ENCODE measurements at regions not wholly inside any gene's neighbourhood (a gene's known extent, or its start where the extent isn't known, plus 50 kb on each side); places are given as distances from the start of the nearest gene placed in this dataset.

- Mint-ChIP-seq H3K36me3 (ENCODE audit: insufficient read depth in 2 of 2) (no peaks in the 10 kb centered on the region), H3K9me3 (peaks cover 0 to 9% of the 10 kb centered on the region in 2 donors), H3K27ac (no peak overlapping the region), H3K4me1 (ENCODE audit: low read depth) (no peaks in the 10 kb centered on the region), H3K27me3 (ENCODE audit: low read depth) (no peaks in the 10 kb centered on the region), H3K4me3 (no peak overlapping the region)
- ATAC-seq (replicated peaks in 1 of 2), result no peak
- DNase-seq, result no peak
Observed at GRCh38 chr18:2102022-2102421, 469.3 kb downstream of the METTL4 start.

- H3K9me3 Mint-ChIP-seq, result peaks cover 0 to 9% of the 10 kb centered on the region in 2 donors
- ATAC-seq (replicated peaks in 1 of 2) (no peak), DNase-seq (no peak)
- H3K4me3 Mint-ChIP-seq, result no peak overlapping the region
- H3K4me1 Mint-ChIP-seq (ENCODE audit: low read depth), result no peaks in the 10 kb centered on the region
- no peaks in the 10 kb centered on the region for H3K27me3 Mint-ChIP-seq (ENCODE audit: low read depth)
- H3K27ac Mint-ChIP-seq, result no peak overlapping the region
- H3K36me3 Mint-ChIP-seq (ENCODE audit: insufficient read depth in 2 of 2), result no peaks in the 10 kb centered on the region
Observed at GRCh38 chr18:2103299-2103698, 468.0 kb downstream of the METTL4 start.

GRCh38 chr18:2104620-2105462 is 466.5 kb downstream of the METTL4 start:
- no peak overlapping the region for H3K27ac Mint-ChIP-seq
- no peaks in the 10 kb centered on the region for H3K36me3 Mint-ChIP-seq (ENCODE audit: insufficient read depth in 2 of 2)
- no peaks in the 10 kb centered on the region for H3K4me1 Mint-ChIP-seq (ENCODE audit: low read depth)
- H3K4me3 Mint-ChIP-seq, result no peak overlapping the region
- ATAC-seq (replicated peaks in 1 of 2) (peak; percentile 60 to 81), DNase-seq (peak; percentile 43 to 63)
- H3K27me3 Mint-ChIP-seq (ENCODE audit: low read depth), result no peaks in the 10 kb centered on the region
- peaks cover 0 to 7% of the 10 kb centered on the region in 2 donors for H3K9me3 Mint-ChIP-seq

GRCh38 chr18:2108591-2108990 is 462.7 kb downstream of the METTL4 start:
- no peak overlapping the region for H3K27ac Mint-ChIP-seq
- no peaks in the 10 kb centered on the region for H3K36me3 Mint-ChIP-seq (ENCODE audit: insufficient read depth in 2 of 2)
- H3K9me3 Mint-ChIP-seq, result no peaks in the 10 kb centered on the region
- ATAC-seq (replicated peaks in 1 of 2) (no peak), DNase-seq (no peak)
- H3K4me3 Mint-ChIP-seq, result no peak overlapping the region
- H3K4me1 Mint-ChIP-seq (ENCODE audit: low read depth), result no peaks in the 10 kb centered on the region
- H3K27me3 Mint-ChIP-seq (ENCODE audit: low read depth), result peaks cover 16% of the 10 kb centered on the region

- H3K36me3 Mint-ChIP-seq (ENCODE audit: insufficient read depth in 2 of 2), result no peaks in the 10 kb centered on the region
- H3K27me3 Mint-ChIP-seq (ENCODE audit: low read depth), result peaks cover 24% of the 10 kb centered on the region
- DNase-seq, result no peak
- H3K4me3 Mint-ChIP-seq, result no peak overlapping the region
- no peak for ATAC-seq (replicated peaks in 1 of 2)
- H3K9me3 Mint-ChIP-seq, result no peaks in the 10 kb centered on the region
- H3K27ac Mint-ChIP-seq, result no peak overlapping the region
- no peaks in the 10 kb centered on the region for H3K4me1 Mint-ChIP-seq (ENCODE audit: low read depth)
Observed at GRCh38 chr18:2111456-2111855, 459.8 kb downstream of the METTL4 start.

- Mint-ChIP-seq H3K4me1 (ENCODE audit: low read depth) (no peaks in the 10 kb centered on the region), H3K36me3 (ENCODE audit: insufficient read depth in 2 of 2) (no peaks in the 10 kb centered on the region)
- ATAC-seq (replicated peaks in 1 of 2), result no peak
Observed at GRCh38 chr18:2112435-2113045, 458.8 kb downstream of the METTL4 start.

GRCh38 chr18:2114289-2114688 is 457.0 kb downstream of the METTL4 start:
- no peaks in the 10 kb centered on the region for H3K4me1 Mint-ChIP-seq (ENCODE audit: low read depth)
- no peaks in the 10 kb centered on the region for H3K36me3 Mint-ChIP-seq (ENCODE audit: insufficient read depth in 2 of 2)
- DNase-seq (no peak), ATAC-seq (replicated peaks in 1 of 2) (no peak)
- no peak overlapping the region for H3K27ac Mint-ChIP-seq
- no peaks in the 10 kb centered on the region for H3K9me3 Mint-ChIP-seq
- peaks cover 24% of the 10 kb centered on the region for H3K27me3 Mint-ChIP-seq (ENCODE audit: low read depth)
- H3K4me3 Mint-ChIP-seq, result no peak overlapping the region

More at GRCh38 chr18:2112435-2113045, 458.8 kb downstream of the METTL4 start:
- Mint-ChIP-seq H3K9me3 (no peaks in the 10 kb centered on the region), H3K4me3 (no peak overlapping the region), H3K27me3 (ENCODE audit: low read depth) (peaks cover 24% of the 10 kb centered on the region), H3K27ac (no peak overlapping the region)
- no peak for DNase-seq

- Mint-ChIP-seq H3K27me3 (ENCODE audit: low read depth) (peaks cover 24% of the 10 kb centered on the region), H3K36me3 (ENCODE audit: insufficient read depth in 2 of 2) (no peaks in the 10 kb centered on the region), H3K9me3 (no peaks in the 10 kb centered on the region), H3K4me1 (ENCODE audit: low read depth) (no peaks in the 10 kb centered on the region), H3K27ac (no peak overlapping the region), H3K4me3 (no peak overlapping the region)
- ATAC-seq (replicated peaks in 1 of 2), result no peak
- no peak for DNase-seq
Observed at GRCh38 chr18:2114765-2115164, 456.5 kb downstream of the METTL4 start.

GRCh38 chr18:2121224-2121623 is 450.1 kb downstream of the METTL4 start:
- H3K4me3 Mint-ChIP-seq, result no peak overlapping the region
- ATAC-seq (replicated peaks in 1 of 2) (no peak), DNase-seq (no peak)
- no peaks in the 10 kb centered on the region for H3K36me3 Mint-ChIP-seq (ENCODE audit: insufficient read depth in 2 of 2)
- no peaks in the 10 kb centered on the region for H3K27me3 Mint-ChIP-seq (ENCODE audit: low read depth)
- no peaks in the 10 kb centered on the region for H3K9me3 Mint-ChIP-seq
- no peaks in the 10 kb centered on the region for H3K4me1 Mint-ChIP-seq (ENCODE audit: low read depth)
- no peak overlapping the region for H3K27ac Mint-ChIP-seq

- Mint-ChIP-seq H3K9me3 (no peaks in the 10 kb centered on the region), H3K4me1 (ENCODE audit: low read depth) (no peaks in the 10 kb centered on the region), H3K27me3 (ENCODE audit: low read depth) (no peaks in the 10 kb centered on the region), H3K27ac (no peak overlapping the region), H3K36me3 (ENCODE audit: insufficient read depth in 2 of 2) (no peaks in the 10 kb centered on the region), H3K4me3 (no peak overlapping the region)
- no peak for ATAC-seq (replicated peaks in 1 of 2)
- no peak for DNase-seq
Observed at GRCh38 chr18:2123077-2123476, 448.2 kb downstream of the METTL4 start.

- no peak for DNase-seq
Observed at GRCh38 chr18:2134364-2134763, 436.9 kb downstream of the METTL4 start.

GRCh38 chr18:2135309-2135708 is 436.0 kb downstream of the METTL4 start:
- H3K27me3 Mint-ChIP-seq (ENCODE audit: low read depth), result no peaks in the 10 kb centered on the region
- no peaks in the 10 kb centered on the region for H3K36me3 Mint-ChIP-seq (ENCODE audit: insufficient read depth in 2 of 2)

More at GRCh38 chr18:2134364-2134763, 436.9 kb downstream of the METTL4 start:
- no peak overlapping the region for H3K4me3 Mint-ChIP-seq
- no peaks in the 10 kb centered on the region for H3K9me3 Mint-ChIP-seq
- no peaks in the 10 kb centered on the region for H3K4me1 Mint-ChIP-seq (ENCODE audit: low read depth)
- ATAC-seq (replicated peaks in 1 of 2), result no peak
- no peak overlapping the region for H3K27ac Mint-ChIP-seq
- H3K36me3 Mint-ChIP-seq (ENCODE audit: insufficient read depth in 2 of 2), result no peaks in the 10 kb centered on the region
- no peaks in the 10 kb centered on the region for H3K27me3 Mint-ChIP-seq (ENCODE audit: low read depth)

GRCh38 chr18:2138552-2138951 is 432.8 kb downstream of the METTL4 start:
- ATAC-seq (replicated peaks in 1 of 2) (no peak), DNase-seq (no peak)
- Mint-ChIP-seq H3K27ac (no peak overlapping the region), H3K27me3 (ENCODE audit: low read depth) (no peaks in the 10 kb centered on the region), H3K9me3 (no peaks in the 10 kb centered on the region), H3K4me3 (no peak overlapping the region), H3K36me3 (ENCODE audit: insufficient read depth in 2 of 2) (no peaks in the 10 kb centered on the region), H3K4me1 (ENCODE audit: low read depth) (no peaks in the 10 kb centered on the region)

More at GRCh38 chr18:2135309-2135708, 436.0 kb downstream of the METTL4 start:
- ATAC-seq (replicated peaks in 1 of 2) (no peak), DNase-seq (no peak)
- no peak overlapping the region for H3K4me3 Mint-ChIP-seq
- H3K9me3 Mint-ChIP-seq, result no peaks in the 10 kb centered on the region
- H3K4me1 Mint-ChIP-seq (ENCODE audit: low read depth), result no peaks in the 10 kb centered on the region
- no peak overlapping the region for H3K27ac Mint-ChIP-seq
